GM10266 (cell line): ENCODE measurements at regions not wholly inside any gene's neighbourhood (a gene's known extent, or its start where the extent isn't known, plus 50 kb on each side); places are given as distances from the start of the nearest gene placed in this dataset.

ENCODE experiments used
- DNase-seq: peaks from one replicate; pipeline ENCODE4 v3.0.0; 2012; ENCODE audit errors: extremely low spot score
- CTCF ChIP-seq: IDR thresholded peaks from 2 replicates; pipeline ENCODE4 v1.5.1; 2012; ENCODE audit warnings: mild to moderate bottlenecking, low read depth; ENCODE audit not compliant: control insufficient read depth, insufficient read depth; ENCODE audit errors: missing control alignments

DNA sequence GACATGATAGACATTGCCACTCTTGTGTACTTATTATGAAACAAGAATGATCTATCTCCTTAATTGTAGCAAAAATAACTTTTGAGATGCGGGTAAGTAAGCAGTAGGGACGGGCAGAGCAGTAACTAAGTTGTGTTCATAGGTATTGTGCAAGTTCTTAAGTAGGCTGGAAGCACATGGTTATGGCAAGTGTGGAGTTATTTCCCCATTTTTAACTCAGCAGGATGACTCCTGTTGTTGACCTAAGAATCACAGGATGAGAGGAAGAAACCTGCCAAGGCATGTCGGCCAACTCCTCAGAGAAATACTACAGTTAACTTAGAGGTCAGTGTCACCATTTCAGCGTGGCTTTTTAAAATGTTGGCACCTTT lies 51.1 kb upstream of the FN1 start:
- no peak for DNase-seq
- no peak for TF ChIP-seq CTCF

- no peak for TF ChIP-seq CTCF
- no peak for DNase-seq
These were observed 50.6 kb upstream of the FN1 start for GRCh38 chr2:215486291-215487001.
